Panc1 (cell line): ENCODE measurements at regions not wholly inside any gene's neighbourhood (a gene's known extent, or its start where the extent isn't known, plus 50 kb on each side); places are given as distances from the start of the nearest gene placed in this dataset.

Source experiments
- ATAC-seq: fragments of 200-7000 bp; cut with Tn5 transposase; 2 replicates; pipeline ENCODE4 v1.9.1; 2020; ENCODE audit warnings: mild to moderate bottlenecking, moderate library complexity
- BruUV-seq: library from RNA; stranded (reverse); fragments of 400-500 nt; replicated peaks from 2 replicates; lab custom pipeline; 2021; lab: Mats Ljungman, UMichigan
- CTCF ChIA-PET: fragments of 300-600 bp; sonication (Branson Sonifier 250); formaldehyde crosslinking; loops from one replicate; lab custom pipeline; 2022; ENCODE audit warnings: antibody characterized with exemption; lab: Charles Lee
- POLR2A ChIA-PET: fragments of 300-600 bp; sonication (Branson Sonifier 250); formaldehyde crosslinking; loops from one replicate; lab custom pipeline; 2022; ENCODE audit warnings: antibody characterized with exemption; lab: Charles Lee
- DNase-seq: peaks from one replicate; pipeline ENCODE4 v3.0.0-alpha.2; 2010; ENCODE audit warnings: low read depth, low spot score
- H3K27ac ChIP-seq: 2 replicates; pipeline ENCODE4 v1.5.1; 2011; ENCODE audit warnings: mild to moderate bottlenecking, low read length, inconsistent platforms
- H3K27me3 ChIP-seq: fragments of 200-500 bp; sonication (Bioruptor generic); 2 replicates; pipeline ENCODE4 v1.6.0; 2014; ENCODE audit warnings: low read length, inconsistent platforms; ENCODE audit not compliant: control insufficient read depth, insufficient read depth
- H3K36me3 ChIP-seq: fragments of 200-500 bp; sonication (Bioruptor generic); 2 replicates; pipeline ENCODE4 v1.5.1; 2014; ENCODE audit warnings: inconsistent platforms, mild to moderate bottlenecking, low read length, moderate library complexity; ENCODE audit not compliant: control insufficient read depth, insufficient read depth
- H3K4me1 ChIP-seq: 2 replicates; pipeline ENCODE4 v1.5.1; 2011; ENCODE audit warnings: inconsistent platforms, mild to moderate bottlenecking, low read length, moderate library complexity; ENCODE audit not compliant: control insufficient read depth, insufficient read depth
- H3K4me3 ChIP-seq, 2 experiments: 2 replicates each; pipeline ENCODE4 v1.5.1; 2011 to 2012; ENCODE audit warnings: low read depth in 2 of 2, low read length in 2 of 2, mild to moderate bottlenecking in 2 of 2, inconsistent platforms in 1 of 2, moderate library complexity in 1 of 2
- H3K9me3 ChIP-seq: fragments of 200-500 bp; sonication (Bioruptor generic); 2 replicates; pipeline ENCODE4 v1.5.1; 2014; ENCODE audit warnings: low read depth, mild to moderate bottlenecking, inconsistent platforms, low read length, moderate library complexity; ENCODE audit not compliant: control insufficient read depth, insufficient read depth
- POLR2AphosphoS5 ChIP-seq: IDR thresholded peaks from 2 replicates; pipeline ENCODE4 v1.6.1; 2012; ENCODE audit warnings: mild to moderate bottlenecking, low read depth, low read length, moderate library complexity
- SIN3A ChIP-seq: IDR thresholded peaks from 2 replicates; pipeline ENCODE4 v1.6.1; 2012; ENCODE audit warnings: low read depth, mild to moderate bottlenecking, low read length, moderate library complexity, borderline replicate concordance; ENCODE audit not compliant: insufficient read depth
- TCF7L2 ChIP-seq: IDR thresholded peaks from 2 replicates; pipeline ENCODE4 v1.6.1; 2011; ENCODE audit warnings: mild to moderate bottlenecking, low read depth, low read length, inconsistent platforms
- in situ Hi-C: cut with HindIII; loops from 2 replicates; pipeline ENCODE4 v1.10.0; 2016; ENCODE audit warnings: low sequenced_read_pairs, low pct_unique_long_range_greater_than_20kb
- intact Hi-C: fragments of 100-400 bp; cut with micrococcal nuclease; formaldehyde crosslinking; loops from one replicate; pipeline ENCODE4 v1.10.0; 2022; ENCODE audit not compliant: unreplicated experiment
- TF ChIP-seq, protein P1 (sequence below): fragments of 450-650 bp; IDR thresholded peaks from 2 replicates; pipeline ENCODE4 v1.5.1; 2017; ENCODE audit warnings: mild to moderate bottlenecking
- TF ChIP-seq, protein P2 (sequence below), 2 experiments: IDR thresholded peaks; 2 replicates each; pipeline ENCODE4 v1.6.1; 2011 to 2012; ENCODE audit warnings: low read depth in 2 of 2, control low read depth in 1 of 2, low read length in 1 of 2, mild to moderate bottlenecking in 1 of 2, moderate library complexity in 1 of 2; ENCODE audit not compliant: insufficient read depth in 1 of 2

- POLR2A ChIA-PET: no interaction called here
- ATAC-seq (no peak), DNase-seq (no peak)
- H3K36me3 ChIP-seq: no peaks in the 10 kb centered on the region
- intact Hi-C loops: no loop called here
- no TSS peak for BruUV-seq
- H3K9me3 ChIP-seq: no peaks in the 10 kb centered on the region
- TF ChIP-seq POLR2AphosphoS5 (no peak), SIN3A (no peak), TCF7L2 (no peak)
- TF ChIP-seq, protein P1, sequence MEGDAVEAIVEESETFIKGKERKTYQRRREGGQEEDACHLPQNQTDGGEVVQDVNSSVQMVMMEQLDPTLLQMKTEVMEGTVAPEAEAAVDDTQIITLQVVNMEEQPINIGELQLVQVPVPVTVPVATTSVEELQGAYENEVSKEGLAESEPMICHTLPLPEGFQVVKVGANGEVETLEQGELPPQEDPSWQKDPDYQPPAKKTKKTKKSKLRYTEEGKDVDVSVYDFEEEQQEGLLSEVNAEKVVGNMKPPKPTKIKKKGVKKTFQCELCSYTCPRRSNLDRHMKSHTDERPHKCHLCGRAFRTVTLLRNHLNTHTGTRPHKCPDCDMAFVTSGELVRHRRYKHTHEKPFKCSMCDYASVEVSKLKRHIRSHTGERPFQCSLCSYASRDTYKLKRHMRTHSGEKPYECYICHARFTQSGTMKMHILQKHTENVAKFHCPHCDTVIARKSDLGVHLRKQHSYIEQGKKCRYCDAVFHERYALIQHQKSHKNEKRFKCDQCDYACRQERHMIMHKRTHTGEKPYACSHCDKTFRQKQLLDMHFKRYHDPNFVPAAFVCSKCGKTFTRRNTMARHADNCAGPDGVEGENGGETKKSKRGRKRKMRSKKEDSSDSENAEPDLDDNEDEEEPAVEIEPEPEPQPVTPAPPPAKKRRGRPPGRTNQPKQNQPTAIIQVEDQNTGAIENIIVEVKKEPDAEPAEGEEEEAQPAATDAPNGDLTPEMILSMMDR: no peak
- TF ChIP-seq, protein P2, sequence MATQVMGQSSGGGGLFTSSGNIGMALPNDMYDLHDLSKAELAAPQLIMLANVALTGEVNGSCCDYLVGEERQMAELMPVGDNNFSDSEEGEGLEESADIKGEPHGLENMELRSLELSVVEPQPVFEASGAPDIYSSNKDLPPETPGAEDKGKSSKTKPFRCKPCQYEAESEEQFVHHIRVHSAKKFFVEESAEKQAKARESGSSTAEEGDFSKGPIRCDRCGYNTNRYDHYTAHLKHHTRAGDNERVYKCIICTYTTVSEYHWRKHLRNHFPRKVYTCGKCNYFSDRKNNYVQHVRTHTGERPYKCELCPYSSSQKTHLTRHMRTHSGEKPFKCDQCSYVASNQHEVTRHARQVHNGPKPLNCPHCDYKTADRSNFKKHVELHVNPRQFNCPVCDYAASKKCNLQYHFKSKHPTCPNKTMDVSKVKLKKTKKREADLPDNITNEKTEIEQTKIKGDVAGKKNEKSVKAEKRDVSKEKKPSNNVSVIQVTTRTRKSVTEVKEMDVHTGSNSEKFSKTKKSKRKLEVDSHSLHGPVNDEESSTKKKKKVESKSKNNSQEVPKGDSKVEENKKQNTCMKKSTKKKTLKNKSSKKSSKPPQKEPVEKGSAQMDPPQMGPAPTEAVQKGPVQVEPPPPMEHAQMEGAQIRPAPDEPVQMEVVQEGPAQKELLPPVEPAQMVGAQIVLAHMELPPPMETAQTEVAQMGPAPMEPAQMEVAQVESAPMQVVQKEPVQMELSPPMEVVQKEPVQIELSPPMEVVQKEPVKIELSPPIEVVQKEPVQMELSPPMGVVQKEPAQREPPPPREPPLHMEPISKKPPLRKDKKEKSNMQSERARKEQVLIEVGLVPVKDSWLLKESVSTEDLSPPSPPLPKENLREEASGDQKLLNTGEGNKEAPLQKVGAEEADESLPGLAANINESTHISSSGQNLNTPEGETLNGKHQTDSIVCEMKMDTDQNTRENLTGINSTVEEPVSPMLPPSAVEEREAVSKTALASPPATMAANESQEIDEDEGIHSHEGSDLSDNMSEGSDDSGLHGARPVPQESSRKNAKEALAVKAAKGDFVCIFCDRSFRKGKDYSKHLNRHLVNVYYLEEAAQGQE (IDR thresholded peaks at IDR 0.05; ENCODE audit: insufficient read depth in 1 of 2, low read depth in 2 of 2, low read length in 1 of 2): no peak
- no peak overlapping the region for H3K4me3 ChIP-seq
- H3K27me3 ChIP-seq: no peaks in the 10 kb centered on the region
- CTCF ChIA-PET: no interaction called here
- H3K27ac ChIP-seq: no peak overlapping the region
- H3K4me1 ChIP-seq: no peaks in the 10 kb centered on the region
- in situ Hi-C loops: no loop called here
These were observed 165.8 kb downstream of the INSIG2 start for GRCh38 chr2:118254116-118254515.

GRCh38 chr2:118251427-118251826, 163.2 kb downstream of the INSIG2 start:
- CTCF ChIA-PET: no interaction called here
- H3K4me1 ChIP-seq: no peaks in the 10 kb centered on the region
- POLR2A ChIA-PET: no interaction called here
- DNase-seq (no peak), ATAC-seq (no peak)
- no peaks in the 10 kb centered on the region for H3K27me3 ChIP-seq
- intact Hi-C loops: no loop called here
- in situ Hi-C loops: no loop called here
- no peak overlapping the region for H3K4me3 ChIP-seq
- H3K27ac ChIP-seq: no peak overlapping the region
- no peaks in the 10 kb centered on the region for H3K36me3 ChIP-seq
- no peak for TF ChIP-seq TCF7L2
- TF ChIP-seq, protein P2 (IDR thresholded peaks at IDR 0.05; ENCODE audit: insufficient read depth in 1 of 2, low read depth in 2 of 2, low read length in 1 of 2): no peak
- no peak for TF ChIP-seq SIN3A
- no peak for TF ChIP-seq POLR2AphosphoS5
- TF ChIP-seq, protein P1: no peak
- no TSS peak for BruUV-seq
- no peaks in the 10 kb centered on the region for H3K9me3 ChIP-seq
